ENCODE measurements at regions not wholly inside any gene's neighbourhood (a gene's known extent, or its start where the extent isn't known, plus 50 kb on each side); places are given as distances from the start of the nearest gene placed in this dataset.

DNA sequence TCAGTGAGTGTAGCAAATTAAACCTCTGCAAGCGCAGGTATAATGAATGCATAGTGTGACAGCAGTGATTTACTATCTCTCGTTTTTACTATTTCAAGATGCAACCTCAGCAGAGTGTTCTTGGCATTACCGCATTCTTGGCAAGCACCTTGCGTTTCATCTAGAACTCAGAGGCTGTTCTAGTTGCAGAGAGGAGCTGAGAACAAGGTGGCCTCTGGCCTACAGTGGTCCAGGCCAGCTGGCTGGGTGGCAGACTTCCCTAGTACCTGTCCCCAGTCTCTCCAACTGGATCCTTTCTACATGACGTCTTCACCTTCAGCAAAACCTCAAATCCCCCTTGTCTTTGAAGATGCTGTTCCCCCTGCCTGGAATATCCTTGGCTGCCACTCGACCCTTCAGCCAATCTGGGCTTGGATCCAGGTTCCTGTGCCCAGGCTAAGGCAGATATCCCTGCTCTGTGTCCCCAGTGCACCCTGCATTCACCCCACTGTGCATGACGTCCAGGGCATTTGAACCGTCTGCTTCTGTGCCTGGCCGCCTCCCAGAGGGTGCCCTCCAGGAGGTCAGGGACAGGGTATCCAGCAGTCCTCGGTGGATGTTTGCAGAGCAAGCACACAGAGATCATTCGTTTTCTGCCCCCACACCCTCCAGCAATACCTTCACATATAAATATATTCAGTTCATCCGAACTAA lies 120.4 kb upstream of the CPEB4 start:
- DNase-seq: no peak

DNA sequence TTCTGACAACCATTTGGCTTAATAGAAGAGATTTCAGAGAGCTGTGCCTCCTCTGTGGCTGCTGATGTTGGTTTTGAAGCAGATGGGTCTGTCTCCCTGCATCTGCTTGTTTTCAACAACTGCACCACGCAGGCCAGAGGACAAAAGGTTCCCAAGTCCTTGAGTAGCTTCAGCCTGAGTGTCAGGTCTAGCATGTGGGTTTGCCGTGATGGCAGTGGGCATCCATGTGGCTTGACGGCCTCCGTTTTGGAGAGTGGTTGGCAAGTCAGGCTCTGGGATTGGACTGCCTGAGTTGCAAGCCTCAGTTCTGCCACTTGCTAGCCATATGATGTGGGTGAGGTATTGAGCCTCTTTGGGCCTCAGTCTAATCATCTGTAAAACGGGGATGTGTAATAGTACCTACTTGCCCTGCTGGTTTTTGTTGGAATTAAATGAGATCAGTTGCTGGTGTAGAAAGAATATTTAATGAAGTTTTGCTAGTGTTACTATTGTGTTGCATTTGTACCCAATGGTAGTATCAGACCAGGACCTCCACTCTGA lies 119.8 kb upstream of the CPEB4 start:
- DNase-seq: no peak

DNA sequence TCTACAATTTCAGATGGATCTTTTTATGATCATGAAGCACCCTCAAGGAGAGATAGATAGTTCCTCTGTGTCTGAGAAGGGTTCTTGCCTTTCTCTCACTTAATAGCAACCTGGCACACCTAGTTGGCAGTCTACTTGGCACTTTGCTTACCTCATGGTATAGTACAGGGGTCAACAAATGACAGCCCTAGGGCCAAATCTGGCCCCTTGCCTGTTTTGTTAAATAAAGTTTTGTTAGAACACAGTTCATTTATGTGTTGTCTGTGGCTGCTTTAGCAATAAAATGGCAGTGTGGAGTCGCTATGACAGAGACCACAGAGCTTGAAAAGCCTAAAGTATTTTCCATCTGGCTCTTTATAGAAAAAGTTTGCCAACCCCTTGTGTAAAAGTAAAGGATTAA lies 119.3 kb upstream of the CPEB4 start:
- DNase-seq: no peak

DNA sequence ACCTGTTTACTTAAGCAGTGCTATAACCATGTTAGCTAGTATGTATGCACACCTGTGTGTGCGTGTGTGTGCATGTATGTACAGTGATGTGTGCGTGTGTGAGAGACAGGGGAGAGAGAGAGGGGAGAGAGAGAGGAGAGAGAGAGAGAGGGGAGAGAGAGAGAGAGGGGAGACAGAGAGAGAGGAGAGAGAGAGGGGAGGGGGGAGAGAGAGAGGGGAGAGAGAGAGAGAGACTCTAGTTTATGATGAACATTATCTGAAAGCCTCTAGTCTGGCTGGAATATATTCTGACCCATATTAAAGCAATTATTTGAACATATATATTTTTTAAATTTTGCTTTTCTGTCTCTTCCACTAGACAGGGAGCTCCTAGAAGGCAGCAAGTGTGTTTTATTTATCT lies 117.5 kb upstream of the CPEB4 start:
- DNase-seq: no peak

DNA sequence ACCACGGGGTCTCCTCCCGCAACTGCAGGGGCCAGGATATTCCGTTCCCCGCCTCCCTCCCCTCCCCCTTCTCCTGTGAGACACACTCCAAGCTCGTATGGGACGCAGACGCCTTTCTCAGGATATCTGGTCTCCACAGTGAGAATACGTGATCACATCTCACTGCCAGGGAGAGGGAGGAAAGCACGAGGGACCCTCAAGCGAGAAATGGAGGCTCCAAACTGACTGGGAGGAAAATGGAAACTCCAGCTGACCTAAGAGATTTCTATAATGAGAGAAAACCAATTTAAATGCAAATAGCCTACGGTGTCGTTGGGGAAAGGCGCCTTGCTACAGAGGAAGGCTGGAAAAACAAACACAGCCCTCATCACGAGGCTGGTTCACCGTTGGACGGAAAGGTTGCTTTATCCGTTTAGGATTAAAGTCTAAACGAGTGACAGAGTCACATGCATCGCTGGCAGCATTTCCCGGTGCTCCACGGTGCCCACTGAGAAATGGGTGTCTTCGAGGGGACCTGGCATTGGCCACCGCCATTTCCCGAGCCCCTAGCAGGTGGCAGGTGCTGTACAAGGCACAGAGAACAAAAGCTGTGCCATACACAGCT lies 116.9 kb upstream of the CPEB4 start:
- DNase-seq: no peak

DNA sequence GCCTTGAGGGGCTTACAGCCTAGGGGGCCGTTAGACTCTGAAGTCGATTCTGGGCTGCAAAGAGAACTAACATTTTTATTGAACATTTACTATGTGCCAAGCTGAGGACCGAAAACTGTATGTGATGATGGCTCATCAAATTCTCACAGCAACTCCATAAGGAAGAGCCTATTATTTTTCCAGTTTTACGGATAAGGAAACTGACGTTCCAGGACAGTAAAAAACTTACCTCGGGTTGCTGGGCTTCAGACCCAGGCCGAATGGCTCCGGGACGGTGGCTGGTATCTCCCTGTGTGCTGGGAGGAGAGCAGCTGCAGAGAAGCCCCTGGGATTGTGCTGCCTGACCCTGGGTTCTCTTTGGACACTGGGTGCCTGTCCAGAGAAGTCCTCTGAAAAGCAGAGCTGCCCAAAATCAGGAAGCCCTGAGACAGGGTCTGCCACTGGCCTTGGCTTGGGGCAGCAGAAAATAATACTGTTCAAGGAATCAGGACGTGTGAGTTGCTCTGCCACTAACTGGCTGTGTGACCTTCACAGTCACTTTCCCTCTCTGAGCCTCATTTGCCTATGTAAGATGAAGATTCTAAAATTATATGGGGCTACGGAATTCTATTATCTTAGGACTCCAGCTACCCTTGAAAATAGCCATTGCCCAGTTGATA lies 116.3 kb upstream of the CPEB4 start:
- no peak for DNase-seq

DNA sequence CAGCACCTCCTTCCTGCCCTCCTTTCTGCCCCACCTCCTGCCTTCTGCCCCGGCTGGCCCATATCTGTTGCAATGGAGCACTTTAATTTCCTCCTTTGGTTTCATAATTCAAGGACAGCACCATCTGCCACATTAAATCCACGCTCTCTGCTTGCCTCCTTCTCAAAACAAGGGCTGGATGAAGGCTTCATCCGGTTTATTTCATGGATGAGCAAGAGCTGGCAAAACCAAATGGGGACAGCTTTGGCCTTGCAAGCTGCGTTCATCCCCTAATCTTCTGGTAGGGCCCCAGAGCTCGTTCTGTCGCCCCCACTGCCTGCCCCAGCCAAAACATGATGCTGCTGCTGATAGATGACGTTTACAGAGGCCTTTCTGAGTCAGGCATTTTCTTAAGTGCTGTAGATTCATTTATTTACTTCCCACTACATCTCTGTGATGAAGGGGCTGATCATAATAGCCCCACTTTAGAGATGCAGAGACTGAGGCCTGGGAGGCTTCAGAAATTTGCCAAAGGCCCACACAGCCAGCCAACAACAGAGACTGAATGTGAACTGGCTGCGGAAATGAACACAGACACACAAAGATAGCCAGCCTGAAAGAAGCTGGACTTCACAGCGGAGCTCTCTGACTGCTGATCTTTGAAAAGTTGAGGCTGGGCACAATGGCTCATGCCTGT lies 115.6 kb upstream of the CPEB4 start:
- no peak for DNase-seq

DNA sequence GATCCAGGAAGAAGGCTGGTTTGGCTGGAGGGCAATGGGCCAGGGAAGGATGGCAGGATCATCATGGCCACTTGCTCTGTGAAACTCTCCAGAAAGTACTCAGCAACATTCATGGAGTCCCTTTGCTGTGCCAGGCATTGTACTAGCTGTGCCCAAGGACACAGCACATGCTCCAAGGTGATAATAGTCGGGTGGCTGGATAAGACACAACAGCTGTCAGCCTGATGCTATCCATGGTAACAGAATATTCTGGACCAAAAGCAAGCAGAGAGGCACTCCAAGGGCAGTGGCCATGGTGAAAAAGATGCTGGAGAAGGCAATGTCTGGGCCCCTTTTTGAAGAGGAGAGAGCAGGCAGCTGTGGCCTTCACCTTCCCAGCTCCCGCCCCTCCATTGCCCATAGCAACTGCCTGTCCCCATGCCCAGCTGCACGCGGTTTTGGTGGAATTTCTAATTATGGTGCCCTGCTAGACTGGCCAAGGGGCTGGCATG lies 113.8 kb upstream of the CPEB4 start:
- DNase-seq: no peak

DNA sequence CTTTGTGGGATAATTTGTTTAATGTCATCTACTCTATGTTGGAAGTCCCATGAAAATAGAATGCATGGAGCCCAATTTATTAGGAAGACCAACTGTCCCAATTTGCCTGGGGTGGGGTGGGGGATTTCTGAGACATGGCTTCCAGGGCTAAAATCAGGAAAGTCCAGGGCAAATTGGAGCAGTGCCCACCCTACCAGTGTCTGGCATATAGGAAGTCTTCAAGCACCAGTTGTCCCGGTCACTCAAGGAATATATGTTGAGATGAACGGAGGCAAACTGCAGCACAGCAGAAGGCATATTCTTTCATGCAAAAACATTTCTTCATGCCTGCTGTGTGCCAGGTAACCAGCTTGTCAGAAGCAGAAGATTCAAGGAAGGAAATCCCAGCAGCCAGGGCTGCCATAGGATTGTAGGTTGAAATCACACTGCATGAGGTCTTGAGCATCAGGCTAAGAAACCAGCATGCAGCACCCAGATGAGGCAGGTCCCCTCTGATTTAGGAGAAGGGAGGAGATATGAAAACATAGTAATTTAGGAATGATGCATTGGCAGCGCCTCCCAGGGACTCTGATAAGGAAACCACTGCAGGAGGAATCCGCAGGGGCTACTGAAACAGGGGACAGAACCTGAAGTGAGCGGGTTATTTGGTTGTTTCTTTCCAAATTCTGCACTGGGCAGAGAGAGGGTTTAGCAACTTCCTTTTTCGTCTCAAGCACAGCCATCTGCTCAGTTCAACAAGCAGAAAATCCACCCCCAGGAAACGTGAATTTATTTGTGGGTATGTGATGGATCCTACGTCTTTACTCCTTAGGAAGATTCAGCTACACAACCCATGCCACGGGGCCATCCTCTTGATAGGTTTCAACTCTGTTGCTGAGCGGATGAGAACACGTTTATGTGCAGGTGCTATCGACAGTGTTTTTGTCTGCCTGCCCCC lies 112.6 kb upstream of the CPEB4 start:
- DNase-seq: no peak

DNA sequence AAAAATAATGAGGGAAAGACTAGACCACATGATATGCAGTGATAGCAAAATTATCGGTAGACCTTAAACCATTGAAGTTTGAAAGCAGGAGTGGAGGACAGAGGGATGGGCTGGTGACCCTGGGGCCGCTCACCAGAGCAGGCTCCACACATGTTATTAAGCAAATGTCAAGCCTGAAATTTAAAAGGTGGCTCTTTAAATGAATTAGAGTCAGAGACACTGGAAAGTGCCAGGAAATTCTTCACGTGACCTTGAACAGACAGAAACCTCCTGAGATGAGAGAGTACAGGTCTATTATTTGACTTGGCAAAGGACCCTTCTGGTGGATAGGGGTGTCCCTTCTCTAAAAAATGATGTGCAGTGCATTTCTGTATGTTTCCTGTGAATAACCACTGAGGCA lies 111.0 kb upstream of the CPEB4 start:
- no peak for DNase-seq

DNA sequence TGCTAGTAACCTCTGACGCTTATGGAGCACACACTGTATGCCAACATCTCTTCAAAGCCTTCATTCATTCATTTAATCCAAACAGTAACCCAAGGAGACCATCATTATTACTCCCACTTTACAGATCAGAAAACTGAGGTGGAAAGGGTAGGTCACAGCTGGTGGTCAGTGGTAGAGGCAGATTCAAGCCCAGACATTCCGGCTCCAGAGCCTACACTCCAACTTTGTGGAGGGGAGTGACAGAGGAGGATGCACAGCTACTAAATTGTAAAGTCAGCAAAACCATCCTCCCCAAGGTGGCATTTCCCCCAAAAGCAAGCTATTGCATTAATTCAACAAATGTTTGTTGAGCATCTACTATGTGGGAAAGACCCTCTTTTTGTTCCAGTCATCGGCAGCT lies 110.5 kb upstream of the CPEB4 start:
- no peak for DNase-seq

DNA sequence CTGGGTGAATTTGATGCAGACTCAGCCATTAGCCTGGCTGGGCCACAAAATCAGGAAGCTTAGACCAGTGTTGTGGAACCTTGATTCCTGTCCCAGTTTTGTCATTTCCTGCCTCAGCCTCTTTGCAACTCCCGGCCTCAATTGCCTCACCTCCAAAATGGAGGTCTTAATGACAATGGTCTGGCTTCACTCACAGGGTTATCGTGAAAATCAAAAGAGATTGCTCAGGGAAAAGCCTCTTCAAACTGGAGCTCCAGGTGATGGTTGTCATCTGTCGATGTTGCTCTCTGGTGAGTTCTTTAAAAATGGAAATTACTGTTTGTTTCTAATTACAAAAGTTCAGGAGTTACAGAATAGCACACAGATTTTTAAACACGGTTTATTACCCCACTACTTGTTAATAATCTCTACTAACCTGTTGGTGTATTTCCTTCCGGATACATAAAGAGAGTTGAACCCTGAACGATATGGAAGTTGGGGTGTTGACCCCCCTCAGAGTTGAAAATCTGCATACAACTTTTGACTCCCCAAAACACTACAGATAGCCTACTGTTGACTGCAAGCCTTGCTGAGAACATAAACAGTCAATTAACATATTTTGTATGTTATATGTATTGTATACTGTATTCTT lies 109.9 kb upstream of the CPEB4 start:
- DNase-seq: no peak

DNA sequence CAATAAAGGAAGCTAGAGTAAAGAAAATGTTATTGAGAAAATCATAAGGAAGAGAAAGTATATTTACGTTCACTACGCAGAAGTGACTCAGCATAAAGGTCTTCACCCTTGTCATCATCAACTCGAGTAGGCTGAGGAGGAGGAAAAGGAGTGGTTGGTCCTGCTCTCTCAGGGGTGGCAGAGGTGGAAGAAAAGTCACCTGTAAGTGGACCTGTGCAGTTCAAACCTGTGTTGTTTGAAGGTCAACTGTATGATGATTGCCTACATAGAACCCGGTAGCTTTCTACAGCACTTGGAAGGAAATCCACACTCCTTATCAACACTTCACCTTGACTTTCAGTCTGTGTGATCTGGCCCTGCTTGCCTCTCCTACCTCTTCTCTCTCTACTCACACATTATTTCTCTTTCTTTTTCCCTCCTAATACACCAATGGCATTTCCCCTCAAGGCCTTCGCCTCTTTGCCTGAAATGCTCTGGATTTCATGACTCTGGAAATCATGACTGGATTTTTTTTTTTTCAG lies 109.3 kb upstream of the CPEB4 start:
- DNase-seq: no peak

DNA sequence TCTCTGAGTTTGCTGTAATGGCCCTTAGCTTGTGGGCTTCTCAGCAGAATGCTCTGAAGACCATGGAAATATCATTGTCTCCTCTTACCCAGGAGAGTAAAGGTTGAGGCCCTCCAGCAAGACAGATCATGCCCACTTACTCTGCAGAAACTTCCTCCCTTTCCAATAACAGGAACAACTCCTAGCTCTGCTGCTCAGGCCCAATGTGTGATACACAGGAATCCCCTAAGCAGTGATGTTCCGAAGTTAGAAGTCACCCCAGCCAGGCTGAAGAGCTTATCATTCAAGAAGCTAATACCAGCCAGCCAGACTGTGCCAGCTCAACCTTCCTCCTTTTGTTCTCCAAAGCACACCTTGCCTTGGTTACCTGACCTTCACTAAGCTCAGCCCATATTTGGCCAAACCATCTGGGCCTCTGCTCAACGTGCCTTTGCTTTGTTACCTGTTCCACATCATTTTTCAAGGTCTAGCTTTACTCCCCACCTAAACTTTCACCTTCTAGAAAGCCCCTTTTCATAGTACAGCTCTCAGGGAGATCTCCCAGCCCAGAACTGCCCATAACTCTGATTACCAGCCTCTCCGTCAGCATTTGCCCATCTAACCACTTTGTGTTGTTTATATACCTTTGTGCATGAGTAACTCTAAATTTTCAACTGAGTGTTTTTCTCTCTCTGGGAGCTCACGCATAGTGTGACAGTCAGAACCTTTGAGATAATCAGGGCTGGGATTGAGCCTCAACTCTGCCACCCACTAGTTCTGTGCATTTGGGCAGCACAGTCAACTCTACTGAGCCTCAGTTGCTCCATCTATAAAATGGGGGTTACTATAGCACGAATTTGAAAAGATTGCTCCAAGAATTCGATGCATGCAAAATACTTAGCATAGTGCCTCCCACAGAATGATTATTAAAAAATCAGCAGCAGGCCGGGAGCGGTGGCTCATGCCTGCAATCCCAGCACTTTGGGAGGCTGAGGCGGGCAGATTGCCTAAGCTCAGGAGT lies 107.6 kb upstream of the CPEB4 start:
- DNase-seq: no peak

DNA sequence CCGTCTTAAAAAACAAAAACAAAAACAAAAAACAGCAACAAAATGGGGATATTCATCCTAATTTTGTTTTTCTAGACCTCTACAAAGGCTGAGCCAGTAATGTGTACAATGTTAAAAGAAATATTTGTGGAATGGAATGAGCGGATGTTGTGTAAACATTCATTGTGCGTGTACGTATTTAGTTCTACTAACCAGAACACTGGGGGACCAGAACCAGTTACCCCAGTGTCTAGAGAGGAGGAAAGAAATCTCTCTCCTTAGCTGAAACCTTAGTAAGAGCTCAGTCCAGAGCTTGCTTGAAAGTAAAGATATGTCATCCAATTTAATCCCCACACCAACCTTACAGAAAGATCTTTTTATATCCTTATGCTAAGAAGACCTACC lies 106.7 kb upstream of the CPEB4 start:
- no peak for DNase-seq

DNA sequence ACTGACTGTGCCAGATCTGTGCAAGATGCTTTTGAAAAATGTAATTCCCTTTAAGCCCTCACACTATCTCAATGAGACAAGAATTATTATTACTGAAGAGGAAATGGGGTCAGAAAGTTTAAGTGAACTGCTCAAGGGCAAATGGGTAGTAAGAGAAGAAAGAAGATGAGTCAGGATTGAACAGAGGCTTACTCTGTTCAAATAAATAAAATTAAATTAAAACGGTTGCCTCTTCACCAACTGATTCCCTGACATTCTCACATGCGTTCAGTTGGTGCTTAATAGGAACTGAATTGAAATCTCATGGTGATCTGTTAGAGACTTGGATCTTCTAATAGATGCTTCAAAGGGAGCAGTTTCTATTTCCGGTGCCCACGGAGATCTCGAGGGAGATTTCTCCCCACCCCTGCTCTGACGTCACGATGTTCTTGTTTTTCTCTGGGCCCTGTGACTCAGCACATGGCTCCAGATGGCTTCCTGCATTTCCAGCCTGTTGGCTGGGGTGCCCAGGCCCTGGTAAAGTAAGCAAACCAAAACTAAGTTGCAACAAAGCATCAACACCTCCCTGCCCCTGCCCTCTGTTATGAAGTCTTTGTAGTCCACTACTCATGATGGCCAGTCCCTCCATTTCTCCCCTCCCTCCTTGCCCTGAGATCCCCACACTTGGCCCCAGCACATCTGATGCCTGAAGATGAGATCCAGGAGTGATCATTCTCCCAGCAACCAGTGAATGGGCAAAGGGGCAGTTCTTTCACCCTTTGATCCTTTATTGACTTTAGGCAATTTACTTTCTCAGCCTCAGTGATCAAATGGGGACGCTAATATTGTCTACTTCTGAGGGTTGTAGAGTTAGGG lies 106.1 kb upstream of the CPEB4 start:
- peak; percentile 28 to 33 for DNase-seq

DNA sequence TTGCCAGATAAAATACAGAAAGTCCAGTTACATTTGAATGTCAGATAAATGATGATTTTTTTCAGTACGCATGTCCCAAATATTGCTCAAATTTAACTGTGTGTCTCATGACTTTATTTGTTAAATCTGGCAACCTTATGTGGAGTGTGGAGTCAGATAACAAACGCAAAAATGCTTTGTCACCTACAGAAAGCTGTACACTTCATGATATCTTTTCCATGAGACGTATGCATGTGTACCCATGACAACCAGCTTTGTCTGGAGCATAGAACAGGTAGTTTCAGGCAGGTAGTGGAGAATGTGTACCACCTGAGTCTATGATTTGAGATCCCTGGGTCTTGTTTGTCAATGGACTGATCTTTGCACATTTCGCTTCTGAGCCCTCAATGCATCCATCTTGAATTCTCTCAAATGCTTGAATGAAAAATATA lies 105.5 kb upstream of the CPEB4 start:
- DNase-seq: no peak

DNA sequence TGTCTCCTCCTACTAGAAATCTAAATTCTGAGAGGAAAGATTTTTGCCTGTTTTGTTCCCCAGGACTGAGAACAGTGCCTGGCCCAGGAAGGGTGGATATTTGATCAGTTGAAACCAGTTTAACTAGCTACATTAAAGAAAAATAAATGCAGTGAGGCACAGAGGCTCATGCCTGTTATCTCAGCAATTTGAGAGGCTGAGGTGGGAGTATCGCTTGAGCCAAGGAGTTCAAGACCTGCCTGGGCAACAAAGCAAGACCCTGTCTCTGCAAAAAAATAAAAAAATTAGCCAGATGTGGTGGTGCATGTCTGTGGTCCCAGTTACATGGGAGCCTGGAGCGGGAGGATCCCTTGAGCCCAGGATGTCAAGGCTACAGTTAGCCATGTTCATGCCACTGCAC lies 104.8 kb upstream of the CPEB4 start:
- no peak for DNase-seq

DNA sequence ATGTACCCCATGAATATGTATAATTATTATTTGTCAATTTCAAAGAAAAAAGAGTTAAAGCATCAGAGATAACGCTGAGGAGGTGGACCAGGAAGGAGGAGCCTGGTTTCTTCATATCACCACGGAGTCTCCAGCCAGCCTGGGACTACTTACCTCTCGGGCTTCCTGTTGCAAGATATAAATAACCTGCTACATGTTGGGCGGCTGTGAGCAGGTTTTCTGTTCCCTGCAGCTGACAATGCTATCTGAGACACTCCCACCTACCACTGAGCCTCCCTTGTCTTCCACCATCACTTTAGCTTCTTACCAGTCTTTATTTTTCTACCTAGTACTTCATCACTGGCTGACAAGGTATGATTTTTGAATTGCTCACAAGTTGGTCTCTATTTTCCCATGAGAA lies 102.7 kb upstream of the CPEB4 start:
- DNase-seq: no peak
